GM23248 (cell line): ENCODE measurements at regions not wholly inside any gene's neighbourhood (a gene's known extent, or its start where the extent isn't known, plus 50 kb on each side); places are given as distances from the start of the nearest gene placed in this dataset.
A peak's percentile ranks its signal among the peaks of the same experiment; 100 is the strongest.

Experiments used
- DNase-seq: peaks from one replicate; pipeline ENCODE4 v3.0.0-alpha.2; 2015
- H2AFZ ChIP-seq: fragments of 200-600 bp; sonication (generic); 2 replicates; pipeline ENCODE4 v1.6.1; 2016; ENCODE audit warnings: antibody characterized with exemption
- H3F3A ChIP-seq: fragments of 200-600 bp; sonication (generic); 2 replicates; pipeline ENCODE4 v1.6.1; 2016; ENCODE audit warnings: mild to moderate bottlenecking, antibody characterized with exemption, mixed run types; ENCODE audit not compliant: insufficient read depth
- H3K27ac ChIP-seq: fragments of 200-600 bp; sonication (generic); 2 replicates; pipeline ENCODE4 v1.5.1; 2016; ENCODE audit warnings: mild to moderate bottlenecking
- H3K27me3 ChIP-seq: fragments of 200-600 bp; sonication (generic); replicated peaks from 2 replicates; pipeline ENCODE4 v1.6.1; 2016; ENCODE audit warnings: mild to moderate bottlenecking; ENCODE audit not compliant: insufficient read depth
- H3K36me3 ChIP-seq: fragments of 200-600 bp; sonication (generic); 2 replicates; pipeline ENCODE4 v1.6.1; 2016; ENCODE audit warnings: low read depth, mild to moderate bottlenecking
- H3K4me1 ChIP-seq: fragments of 200-600 bp; sonication (generic); 2 replicates; pipeline ENCODE4 v1.6.1; 2016; ENCODE audit warnings: mild to moderate bottlenecking; ENCODE audit not compliant: insufficient read depth
- H3K4me2 ChIP-seq: fragments of 200-600 bp; sonication (generic); one replicate; pipeline ENCODE4 v1.6.1; 2016; ENCODE audit warnings: mild to moderate bottlenecking; ENCODE audit not compliant: unreplicated experiment
- H3K4me3 ChIP-seq: fragments of 200-600 bp; sonication (generic); 2 replicates; pipeline ENCODE4 v1.5.1; 2016; ENCODE audit warnings: mild to moderate bottlenecking
- H3K79me2 ChIP-seq: fragments of 200-600 bp; sonication (generic); 2 replicates; pipeline ENCODE4 v1.6.1; 2016; ENCODE audit warnings: mild to moderate bottlenecking; ENCODE audit not compliant: insufficient read depth
- H3K9ac ChIP-seq: fragments of 200-600 bp; sonication (generic); 2 replicates; pipeline ENCODE4 v1.6.1; 2016; ENCODE audit warnings: mild to moderate bottlenecking
- H3K9me2 ChIP-seq: fragments of 200-600 bp; sonication (generic); 2 replicates; pipeline ENCODE4 v1.6.1; 2016; ENCODE audit warnings: mixed run types, mild to moderate bottlenecking, moderate library complexity; ENCODE audit not compliant: insufficient read depth
- H3K9me3 ChIP-seq: fragments of 200-600 bp; sonication (generic); one replicate; pipeline ENCODE4 v1.6.1; 2017; ENCODE audit warnings: low read depth
- H4K20me1 ChIP-seq: fragments of 200-600 bp; sonication (generic); 2 replicates; pipeline ENCODE4 v1.6.0; 2016; ENCODE audit not compliant: insufficient read depth
- EZH2 ChIP-seq: fragments of 200-600 bp; sonication (generic); IDR thresholded peaks from 2 replicates; pipeline ENCODE4 v1.6.1; 2018; ENCODE audit warnings: antibody characterized with exemption, mild to moderate bottlenecking; ENCODE audit not compliant: insufficient read depth, poor library complexity, severe bottlenecking
- EZH2phosphoT487 ChIP-seq: fragments of 200-600 bp; sonication (generic); IDR thresholded peaks from 2 replicates; pipeline ENCODE4 v1.6.1; 2018; ENCODE audit warnings: antibody characterized with exemption, moderate library complexity, mild to moderate bottlenecking, low read depth; ENCODE audit not compliant: insufficient read depth
- WGBS, 2 experiments: methylation state at CpG; one replicate each; pipeline ENCODE4 v1.1.6; 2015 to 2017; ENCODE audit warnings: low lambda C conversion rate in 2 of 2, low coverage in 1 of 2; ENCODE audit errors: missing lambda C conversion rate in 2 of 2; 5-methylcytosine and 5-hydroxymethylcytosine counted together
- in situ Hi-C: fragments of 300-500 bp; cut with MboI; formaldehyde crosslinking; loops from 2 replicates; pipeline ENCODE4 v1.15.0; 2020

DNA sequence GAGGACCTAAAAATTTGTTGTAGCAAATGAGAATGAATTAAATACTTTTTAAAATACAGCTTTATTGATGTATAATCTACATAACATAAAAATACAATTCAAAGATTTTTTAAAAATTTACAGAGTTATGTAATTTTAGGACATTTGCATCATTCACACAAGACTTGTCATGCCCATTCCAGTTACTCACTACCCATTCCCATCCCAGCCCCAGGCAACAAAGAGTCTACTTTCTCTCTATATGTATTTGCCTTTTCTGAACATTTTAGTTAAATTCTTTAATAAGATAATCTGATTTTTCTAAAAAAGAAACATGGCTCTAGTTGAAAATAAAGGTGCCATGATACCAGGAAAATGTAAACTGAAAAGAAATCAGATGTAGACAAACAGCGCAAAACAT, 354.2 kb downstream of the PMP22 start:
- H2AFZ ChIP-seq: no peak overlapping the region
- H3K27ac ChIP-seq: no peak overlapping the region
- in situ Hi-C loops: no loop called here
- H3K9me3 ChIP-seq: no peaks in the 10 kb centered on the region
- no peaks in the 10 kb centered on the region for H3K4me1 ChIP-seq
- TF ChIP-seq EZH2: no peak
- TF ChIP-seq EZH2phosphoT487: no peak
- H3K27me3 ChIP-seq: no peaks in the 10 kb centered on the region
- DNase-seq: no peak
- no peaks in the 10 kb centered on the region for H3K36me3 ChIP-seq
- no peaks in the 10 kb centered on the region for H3F3A ChIP-seq
- 87 to 90% methylated on average over 1 of the region's 1 CpG for WGBS, 2 experiments
- H3K79me2 ChIP-seq: no peaks in the 10 kb centered on the region
- no peak overlapping the region for H3K4me3 ChIP-seq
- no peak overlapping the region for H3K9ac ChIP-seq
- H3K9me2 ChIP-seq: no peaks in the 10 kb centered on the region
- H4K20me1 ChIP-seq: no peaks in the 10 kb centered on the region
- no peak overlapping the region for H3K4me2 ChIP-seq

DNA sequence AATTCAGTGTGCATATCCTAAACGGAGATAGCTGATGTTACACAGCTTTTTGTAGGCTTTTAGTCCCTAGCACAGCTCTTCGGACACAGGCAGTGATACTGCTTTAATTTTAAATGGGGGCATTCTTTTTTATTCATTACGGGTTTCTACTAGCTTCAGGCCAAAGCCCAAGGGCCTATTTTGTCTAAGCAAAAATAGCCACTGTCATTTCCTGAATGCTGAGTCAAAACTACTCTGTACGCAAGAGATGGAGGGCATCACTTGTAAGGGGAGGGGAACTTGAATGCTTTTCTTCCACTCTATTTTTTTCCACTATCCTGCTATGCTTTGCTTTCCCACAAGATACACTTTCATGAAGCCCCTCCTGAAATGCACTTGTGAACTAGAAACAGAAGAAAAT, 360.7 kb downstream of the PMP22 start:
- no peak overlapping the region for H3K4me3 ChIP-seq
- no peak overlapping the region for H3K27ac ChIP-seq
- no peaks in the 10 kb centered on the region for H3K9me2 ChIP-seq
- H4K20me1 ChIP-seq: no peaks in the 10 kb centered on the region
- H3K36me3 ChIP-seq: no peaks in the 10 kb centered on the region
- in situ Hi-C loops: no loop called here
- peak overlapping the region; percentile 33; the same call in 1 of the 2 replicates for H2AFZ ChIP-seq
- DNase-seq: peak; percentile 28
- H3K9me3 ChIP-seq: peaks cover under 1% of the 10 kb centered on the region
- no peaks in the 10 kb centered on the region for H3K27me3 ChIP-seq
- H3F3A ChIP-seq: no peaks in the 10 kb centered on the region
- no peak for TF ChIP-seq EZH2phosphoT487
- TF ChIP-seq EZH2: no peak
- H3K4me1 ChIP-seq: peaks cover 6% of the 10 kb centered on the region; the same call in 1 of the 2 replicates
- WGBS, 2 experiments: 38 to 48% methylated on average over 4 of the region's 4 CpGs
- no peak overlapping the region for H3K9ac ChIP-seq
- no peaks in the 10 kb centered on the region for H3K79me2 ChIP-seq
- H3K4me2 ChIP-seq: peak overlapping the region; percentile 21

DNA sequence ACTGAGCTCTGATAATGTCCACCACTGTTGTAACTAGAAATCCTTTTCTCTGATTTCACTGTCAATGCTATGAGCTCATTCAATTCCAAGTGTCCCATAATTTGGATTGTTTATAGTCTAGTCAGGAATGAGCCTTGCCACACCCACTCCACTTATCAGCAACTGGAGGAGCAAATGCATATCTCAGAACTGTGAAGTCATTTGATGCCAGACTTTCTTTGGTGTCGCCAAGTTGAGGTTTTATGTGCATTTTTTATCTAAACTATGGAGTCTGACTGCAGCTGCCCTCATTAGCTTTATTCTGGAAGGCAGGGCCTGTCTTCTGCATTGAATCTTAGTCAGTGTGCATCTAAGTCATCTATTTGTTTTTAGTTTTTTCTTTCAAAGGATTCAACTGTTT, 361.3 kb downstream of the PMP22 start:
- Histone ChIP-seq H3K4me3 (no peak overlapping the region), H3K4me2 (no peak overlapping the region), H4K20me1 (no peaks in the 10 kb centered on the region), H3K4me1 (peaks cover 6% of the 10 kb centered on the region; the same call in 1 of the 2 replicates), H3F3A (no peaks in the 10 kb centered on the region), H2AFZ (peak overlapping the region; percentile 33; the same call in 1 of the 2 replicates), H3K27me3 (no peaks in the 10 kb centered on the region), H3K9me2 (no peaks in the 10 kb centered on the region), H3K79me2 (no peaks in the 10 kb centered on the region), H3K27ac (no peak overlapping the region), H3K9ac (no peak overlapping the region), H3K9me3 (peaks cover 2% of the 10 kb centered on the region), H3K36me3 (no peaks in the 10 kb centered on the region)
- TF ChIP-seq EZH2: no peak
- TF ChIP-seq EZH2phosphoT487: no peak
- WGBS, 2 experiments: 5 to 7% methylated on average over 1 of the region's 1 CpG
- in situ Hi-C loops: no loop called here
- DNase-seq: peak; percentile 13

DNA sequence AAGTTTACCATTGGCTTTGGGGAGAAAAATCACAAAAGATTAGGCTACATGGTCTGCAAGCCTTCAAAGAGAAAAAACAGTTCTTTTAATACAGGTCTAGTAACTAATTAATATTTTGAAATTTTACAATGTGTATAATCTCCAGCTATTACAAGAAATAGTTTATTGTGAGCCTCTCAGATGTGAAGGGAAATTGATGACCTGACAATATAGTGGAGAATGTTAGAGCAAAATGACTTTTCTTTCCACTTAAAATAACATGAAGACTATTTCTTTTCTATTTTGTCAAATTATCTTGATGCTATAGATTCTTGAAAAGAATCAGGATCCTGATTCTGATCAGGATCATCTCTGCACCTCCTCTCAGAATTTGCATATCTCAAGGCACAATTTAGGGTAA, 362.3 kb downstream of the PMP22 start:
- Histone ChIP-seq H3K4me3 (no peak overlapping the region), H3K27ac (no peak overlapping the region), H3K27me3 (no peaks in the 10 kb centered on the region), H3K9me3 (peaks cover 2% of the 10 kb centered on the region), H3K9ac (no peak overlapping the region), H3F3A (no peaks in the 10 kb centered on the region), H3K36me3 (no peaks in the 10 kb centered on the region), H3K4me1 (peaks cover 6% of the 10 kb centered on the region; the same call in 1 of the 2 replicates), H2AFZ (no peak overlapping the region), H4K20me1 (no peaks in the 10 kb centered on the region), H3K79me2 (no peaks in the 10 kb centered on the region), H3K9me2 (no peaks in the 10 kb centered on the region), H3K4me2 (no peak overlapping the region)
- no peak for TF ChIP-seq EZH2phosphoT487
- TF ChIP-seq EZH2: no peak
- in situ Hi-C loops: no loop called here
- DNase-seq: no peak

DNA sequence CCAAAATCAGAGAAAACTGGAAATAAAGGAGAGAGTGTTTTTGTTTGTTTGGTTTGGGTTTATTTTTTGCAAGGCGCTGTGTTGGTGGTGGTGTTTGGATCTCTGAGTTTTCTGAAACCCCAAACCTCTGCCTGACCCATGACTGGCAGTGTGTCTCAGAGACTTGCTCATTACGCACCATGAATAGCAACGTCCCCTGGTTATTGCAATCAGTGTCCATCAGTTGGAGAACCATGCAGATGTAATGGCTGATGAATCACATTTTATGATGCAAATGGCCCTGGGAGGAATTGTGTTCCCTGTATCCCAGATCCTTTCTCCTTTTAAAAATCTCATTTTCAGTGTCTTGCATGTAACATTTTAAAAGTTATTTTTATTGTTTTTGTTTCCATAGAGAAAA, 362.8 kb downstream of the PMP22 start:
- TF ChIP-seq EZH2phosphoT487 (no peak), EZH2 (no peak)
- in situ Hi-C loops: no loop called here
- Histone ChIP-seq H3K27ac (no peak overlapping the region), H3F3A (no peaks in the 10 kb centered on the region), H3K9ac (no peak overlapping the region), H3K9me2 (no peaks in the 10 kb centered on the region), H3K79me2 (no peaks in the 10 kb centered on the region), H3K27me3 (no peaks in the 10 kb centered on the region), H3K9me3 (peaks cover 2% of the 10 kb centered on the region), H3K4me1 (peaks cover 6% of the 10 kb centered on the region; the same call in 1 of the 2 replicates), H3K36me3 (no peaks in the 10 kb centered on the region), H4K20me1 (no peaks in the 10 kb centered on the region), H3K4me3 (no peak overlapping the region), H3K4me2 (no peak overlapping the region), H2AFZ (no peak overlapping the region)
- no peak for DNase-seq
- 55 to 57% methylated on average over 3 of the region's 3 CpGs for WGBS, 2 experiments
